ENCODE measurements at regions not wholly inside any gene's neighbourhood (a gene's known extent, or its start where the extent isn't known, plus 50 kb on each side); places are given as distances from the start of the nearest gene placed in this dataset.

DNA sequence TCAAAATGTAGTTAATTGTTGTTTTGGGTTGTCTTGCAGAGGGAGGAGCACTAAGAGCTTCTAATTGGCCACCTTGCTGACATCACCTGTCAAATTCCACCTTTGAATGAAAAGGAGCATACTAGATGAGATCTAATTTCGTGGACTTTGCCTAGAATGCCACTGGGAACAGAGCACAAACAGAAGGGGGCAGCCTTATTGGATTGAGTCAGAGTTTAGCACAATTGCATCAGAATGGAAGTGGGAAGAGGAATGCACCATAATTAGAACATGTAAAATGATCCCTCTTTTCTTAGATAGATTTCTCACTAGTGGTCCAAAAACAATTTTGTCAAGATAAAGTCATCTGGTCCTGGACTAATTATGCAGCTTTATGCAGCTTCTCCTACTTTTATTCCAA, 1552.2 kb downstream of the PCDH9 start:
- TF ChIP-seq, protein P1, sequence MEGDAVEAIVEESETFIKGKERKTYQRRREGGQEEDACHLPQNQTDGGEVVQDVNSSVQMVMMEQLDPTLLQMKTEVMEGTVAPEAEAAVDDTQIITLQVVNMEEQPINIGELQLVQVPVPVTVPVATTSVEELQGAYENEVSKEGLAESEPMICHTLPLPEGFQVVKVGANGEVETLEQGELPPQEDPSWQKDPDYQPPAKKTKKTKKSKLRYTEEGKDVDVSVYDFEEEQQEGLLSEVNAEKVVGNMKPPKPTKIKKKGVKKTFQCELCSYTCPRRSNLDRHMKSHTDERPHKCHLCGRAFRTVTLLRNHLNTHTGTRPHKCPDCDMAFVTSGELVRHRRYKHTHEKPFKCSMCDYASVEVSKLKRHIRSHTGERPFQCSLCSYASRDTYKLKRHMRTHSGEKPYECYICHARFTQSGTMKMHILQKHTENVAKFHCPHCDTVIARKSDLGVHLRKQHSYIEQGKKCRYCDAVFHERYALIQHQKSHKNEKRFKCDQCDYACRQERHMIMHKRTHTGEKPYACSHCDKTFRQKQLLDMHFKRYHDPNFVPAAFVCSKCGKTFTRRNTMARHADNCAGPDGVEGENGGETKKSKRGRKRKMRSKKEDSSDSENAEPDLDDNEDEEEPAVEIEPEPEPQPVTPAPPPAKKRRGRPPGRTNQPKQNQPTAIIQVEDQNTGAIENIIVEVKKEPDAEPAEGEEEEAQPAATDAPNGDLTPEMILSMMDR (IDR thresholded peaks at IDR 0.05), result no peak
- no peak for TF ChIP-seq POLR2A (IDR thresholded peaks at IDR 0.05)
